CD4-positive, CD25-positive, alpha-beta regulatory T cell (primary cell): ENCODE measurements at regions not wholly inside any gene's neighbourhood (a gene's known extent, or its start where the extent isn't known, plus 50 kb on each side); places are given as distances from the start of the nearest gene placed in this dataset.
"Not testable (repeated sequence)": the region's sequence is repeated elsewhere in the genome, so short reads cannot be mapped to it uniquely, and the experiment has no call there.

Source experiments
- ATAC-seq, 2 donors: fragments of 150-1000 bp; cut with Tn5 transposase; one replicate each; pipeline ENCODE4 v1.10.0; 2021; ENCODE audit warnings: low read depth in 2 of 2, moderate number of reproducible peaks in 2 of 2, moderate library complexity in 1 of 2
- DNase-seq, 3 donors: peaks; one replicate each; pipeline versions ENCODE4 v3.0.0 to v3.0.0-alpha.2; 2012 to 2022; ENCODE audit warnings: mixed read lengths in 1 of 3
- H3K27ac ChIP-seq: one replicate; pipeline ENCODE4 v1.7.0; 2013; ENCODE audit warnings: mild to moderate bottlenecking, low read length; ENCODE audit not compliant: insufficient read depth, poor library complexity, severe bottlenecking
- H3K27me3 ChIP-seq: one replicate; pipeline ENCODE4 v1.7.0; 2013; ENCODE audit warnings: low read length; ENCODE audit not compliant: control insufficient read depth, insufficient read depth
- H3K36me3 ChIP-seq: one replicate; pipeline ENCODE4 v1.7.0; 2013; ENCODE audit warnings: mild to moderate bottlenecking, low read length, moderate library complexity; ENCODE audit not compliant: control insufficient read depth, insufficient read depth
- H3K4me1 ChIP-seq: 2 replicates; pipeline ENCODE4 v1.7.0; 2013; ENCODE audit warnings: mild to moderate bottlenecking, low read length; ENCODE audit not compliant: insufficient read depth, control insufficient read depth, poor library complexity, severe bottlenecking
- H3K4me3 ChIP-seq: one replicate; pipeline ENCODE4 v1.7.0; 2013; ENCODE audit warnings: low read depth, mild to moderate bottlenecking, low read length, moderate library complexity
- H3K9me3 ChIP-seq, 2 experiments: 1 replicate in 1 of 2; 2 replicates in 1 of 2; pipeline ENCODE4 v1.7.0; 2013; ENCODE audit warnings: low read length in 2 of 2, mild to moderate bottlenecking in 1 of 2, moderate library complexity in 1 of 2; ENCODE audit not compliant: control insufficient read depth in 2 of 2
- H3K27ac Mint-ChIP-seq, 3 donors: one replicate each; pipeline ENCODE4 v1.8.0; 2020 to 2022; ENCODE audit warnings: mild to moderate bottlenecking in 3 of 3, mixed read lengths in 3 of 3, moderate library complexity in 2 of 3
- H3K27me3 Mint-ChIP-seq: one replicate; pipeline ENCODE4 v1.8.0; 2022; ENCODE audit warnings: mild to moderate bottlenecking, mixed read lengths
- H3K36me3 Mint-ChIP-seq: one replicate; pipeline ENCODE4 v1.8.0; 2020; ENCODE audit warnings: mixed read lengths
- H3K4me1 Mint-ChIP-seq, 4 donors: one replicate each; pipeline ENCODE4 v1.8.0; 2020 to 2022; ENCODE audit warnings: mixed read lengths in 4 of 4, mild to moderate bottlenecking in 1 of 4
- H3K4me3 Mint-ChIP-seq, 4 donors: one replicate each; pipeline ENCODE4 v1.8.0; 2020 to 2022; ENCODE audit warnings: mild to moderate bottlenecking in 4 of 4, mixed read lengths in 4 of 4, moderate library complexity in 3 of 4
- H3K9me3 Mint-ChIP-seq, 7 donors: one replicate each; pipeline ENCODE4 v1.8.0; 2020 to 2022; ENCODE audit warnings: mixed read lengths in 7 of 7, mild to moderate bottlenecking in 3 of 7, moderate library complexity in 2 of 7

- not testable (repeated sequence) for H3K4me3 Mint-ChIP-seq, H3K27me3 ChIP-seq, H3K36me3 ChIP-seq, H3K4me3 ChIP-seq, H3K27me3 Mint-ChIP-seq, H3K36me3 Mint-ChIP-seq, H3K9me3 ChIP-seq, H3K4me1 ChIP-seq, ATAC-seq, H3K9me3 Mint-ChIP-seq, DNase-seq
- peaks cover 9 to 39% (median 10%) of the 10 kb centered on the region in 4 donors for H3K4me1 Mint-ChIP-seq
- H3K27ac ChIP-seq: peak overlapping the region; percentile 47
- H3K27ac Mint-ChIP-seq: peak overlapping the region; percentile 49 to 98 (median 92)
Measured at GRCh38 chr2:87516369-87516967, 231.4 kb upstream of the PLGLB2 start.

- ATAC-seq, H3K36me3 Mint-ChIP-seq, H3K36me3 ChIP-seq, H3K4me3 Mint-ChIP-seq, H3K27me3 ChIP-seq, H3K4me3 ChIP-seq, H3K9me3 ChIP-seq, H3K4me1 ChIP-seq, H3K27me3 Mint-ChIP-seq, DNase-seq, H3K9me3 Mint-ChIP-seq: not testable (repeated sequence)
- H3K4me1 Mint-ChIP-seq: peaks cover 9 to 43% (median 10%) of the 10 kb centered on the region in 4 donors
- peak overlapping the region; percentile 91 to 98 (median 92) for H3K27ac Mint-ChIP-seq
- peak overlapping the region; percentile 47 for H3K27ac ChIP-seq
Measured at GRCh38 chr2:87517438-87517837, 230.4 kb upstream of the PLGLB2 start.

- H3K4me3 Mint-ChIP-seq: peak overlapping the region; percentile 21 to 68 (median 36)
- DNase-seq, H3K27me3 Mint-ChIP-seq, H3K36me3 Mint-ChIP-seq, H3K27me3 ChIP-seq, ATAC-seq, H3K4me1 ChIP-seq, H3K9me3 Mint-ChIP-seq, H3K9me3 ChIP-seq, H3K4me3 ChIP-seq, H3K36me3 ChIP-seq: not testable (repeated sequence)
- H3K27ac ChIP-seq: peak overlapping the region; percentile 51
- H3K4me1 Mint-ChIP-seq: peaks cover 6 to 40% (median 9%) of the 10 kb centered on the region in 4 donors
- peak overlapping the region; percentile 85 to 98 (median 92) for H3K27ac Mint-ChIP-seq
Measured at GRCh38 chr2:87518066-87518465, 229.8 kb upstream of the PLGLB2 start.

- H3K27ac ChIP-seq: peak overlapping the region; percentile 51
- Mint-ChIP-seq H3K4me1 (peaks cover 6 to 42% (median 9%) of the 10 kb centered on the region in 4 donors), H3K27ac (peak overlapping the region; percentile 85 to 98 (median 92)), H3K4me3 (peak overlapping the region in 1 of 4 donors; percentile 68)
- H3K27me3 Mint-ChIP-seq, H3K4me1 ChIP-seq, H3K4me3 ChIP-seq, H3K9me3 Mint-ChIP-seq, DNase-seq, H3K27me3 ChIP-seq, H3K36me3 ChIP-seq, H3K36me3 Mint-ChIP-seq, ATAC-seq, H3K9me3 ChIP-seq: not testable (repeated sequence)
Measured at GRCh38 chr2:87518547-87518946, 229.3 kb upstream of the PLGLB2 start.

GRCh38 chr2:87519158-87520011, 228.5 kb upstream of the PLGLB2 start:
- not testable (repeated sequence) for H3K9me3 ChIP-seq, H3K9me3 Mint-ChIP-seq, H3K27ac ChIP-seq, H3K4me3 Mint-ChIP-seq, H3K4me1 ChIP-seq, DNase-seq, H3K36me3 ChIP-seq, H3K4me3 ChIP-seq, H3K36me3 Mint-ChIP-seq, H3K27me3 Mint-ChIP-seq, ATAC-seq, H3K27me3 ChIP-seq
- peaks cover 6 to 42% (median 9%) of the 10 kb centered on the region in 4 donors for H3K4me1 Mint-ChIP-seq
- peak overlapping the region in 1 of 3 donors; percentile 77 for H3K27ac Mint-ChIP-seq

GRCh38 chr2:87521057-87521456, 226.8 kb upstream of the PLGLB2 start:
- Mint-ChIP-seq H3K27ac (peak overlapping the region; percentile 92 to 93 (median 93)), H3K4me3 (peak overlapping the region; percentile 15 to 77 (median 34)), H3K4me1 (peaks cover 0 to 41% (median 8%) of the 10 kb centered on the region in 4 donors)
- DNase-seq (peak in 2 of 3 donors; percentile 51 to 59), ATAC-seq (peak; percentile 43 to 61)
- H3K4me3 ChIP-seq, H3K27me3 ChIP-seq, H3K9me3 ChIP-seq, H3K36me3 Mint-ChIP-seq, H3K9me3 Mint-ChIP-seq, H3K4me1 ChIP-seq, H3K36me3 ChIP-seq, H3K27me3 Mint-ChIP-seq: not testable (repeated sequence)
- H3K27ac ChIP-seq: peak overlapping the region; percentile 71

GRCh38 chr2:87521489-87521888, 226.4 kb upstream of the PLGLB2 start:
- H3K4me3 ChIP-seq, H3K9me3 ChIP-seq, H3K27me3 ChIP-seq, DNase-seq, ATAC-seq, H3K4me1 ChIP-seq, H3K27me3 Mint-ChIP-seq, H3K36me3 ChIP-seq, H3K36me3 Mint-ChIP-seq, H3K9me3 Mint-ChIP-seq: not testable (repeated sequence)
- peak overlapping the region; percentile 71 for H3K27ac ChIP-seq
- Mint-ChIP-seq H3K4me3 (peak overlapping the region in 3 of 4 donors; percentile 19 to 77 (median 48)), H3K27ac (peak overlapping the region; percentile 92 to 93 (median 93)), H3K4me1 (peaks cover 0 to 40% (median 8%) of the 10 kb centered on the region in 4 donors)
